K562 (cell line): ENCODE measurements at regions not wholly inside any gene's neighbourhood (a gene's known extent, or its start where the extent isn't known, plus 50 kb on each side); places are given as distances from the start of the nearest gene placed in this dataset.
A peak's percentile ranks its signal among the peaks of the same experiment; 100 is the strongest.

Experiments used
- ARID1B ChIP-seq: fragments of 450-650 bp; IDR thresholded peaks from 2 replicates; pipeline ENCODE4 v1.6.1; 2016; ENCODE audit warnings: antibody characterized with exemption, mild to moderate bottlenecking, inconsistent platforms
- ATF3 ChIP-seq, 2 experiments: fragments of 450-650 bp in 1 of 2; sonication (generic) in 1 of 2; formaldehyde crosslinking in 1 of 2; IDR thresholded peaks in 1 of 2; conservative IDR thresholded peaks in 1 of 2; 2 replicates each; pipeline versions ENCODE4 v1.6.1 to v1.8.1; 2016 to 2023; ENCODE audit warnings: mild to moderate bottlenecking in 2 of 2, moderate library complexity in 2 of 2, inconsistent platforms in 1 of 2, missing genetic modification reagents in 1 of 2
- CBFA2T2 ChIP-seq: fragments of 450-650 bp; conservative IDR thresholded peaks from 2 replicates; pipeline ENCODE4 v1.6.1; 2017; ENCODE audit warnings: mild to moderate bottlenecking
- CBFA2T3 ChIP-seq: fragments of 450-650 bp; IDR thresholded peaks from 2 replicates; pipeline ENCODE4 v1.6.1; 2017
- CCNT2 ChIP-seq: IDR thresholded peaks from 2 replicates; pipeline ENCODE4 v1.6.1; 2011; ENCODE audit warnings: borderline replicate concordance, low read depth, mild to moderate bottlenecking, moderate library complexity, mixed read lengths, low read length; ENCODE audit not compliant: insufficient read length; ENCODE audit errors: extremely low read depth
- CEBPG ChIP-seq, 3 experiments: fragments of 200-800 bp in 1 of 3; sonication (Bioruptor generic) in 1 of 3; sonication (generic) in 1 of 3; formaldehyde crosslinking in 1 of 3; IDR thresholded peaks in 2 of 3; conservative IDR thresholded peaks in 1 of 3; 2 replicates each; pipeline versions ENCODE4 v1.6.1 to v1.8.0; 2016 to 2022; ENCODE audit warnings: missing compliant biosample characterization in 2 of 3, missing genetic modification characterization in 2 of 3, mild to moderate bottlenecking in 1 of 3, missing genetic modification reagents in 1 of 3
- CXXC5 ChIP-seq: fragments of 250-450 bp; sonication (Bioruptor Pico); IDR thresholded peaks from 2 replicates; pipeline ENCODE4 v1.8.0; 2022; ENCODE audit warnings: inconsistent platforms, mild to moderate bottlenecking, moderate library complexity
- HMBOX1 ChIP-seq: sonication (generic); IDR thresholded peaks from 2 replicates; pipeline ENCODE4 v1.6.1; 2016
- KLF16 ChIP-seq: IDR thresholded peaks from 2 replicates; pipeline ENCODE4 v1.6.1; 2016; ENCODE audit warnings: antibody characterized with exemption
- LEF1 ChIP-seq: fragments of 450-650 bp; IDR thresholded peaks from 2 replicates; pipeline ENCODE4 v1.6.1; 2016; ENCODE audit warnings: mild to moderate bottlenecking
- MYC ChIP-seq, 2 experiments: fragments of 250-450 bp in 1 of 2; sonication (Bioruptor Pico) in 1 of 2; IDR thresholded peaks; 2 replicates each; pipeline versions ENCODE4 v1.5.1 to v1.6.1; 2012 to 2021; ENCODE audit warnings: low read depth in 2 of 2, borderline replicate concordance in 1 of 2, improper control_type of control experiment in 1 of 2, low read length in 1 of 2, mild to moderate bottlenecking in 1 of 2, moderate library complexity in 1 of 2
- NFIX ChIP-seq: fragments of 250-450 bp; sonication (Bioruptor Pico); IDR thresholded peaks from 2 replicates; pipeline ENCODE4 v1.4.0; 2020; ENCODE audit warnings: low read depth, mild to moderate bottlenecking, moderate library complexity
- SMARCA4 ChIP-seq: fragments of 450-650 bp; IDR thresholded peaks from 2 replicates; pipeline ENCODE4 v1.6.1; 2016
- TCF3 ChIP-seq: sonication (generic); formaldehyde crosslinking; IDR thresholded peaks from 2 replicates; pipeline ENCODE4 v1.4.0; 2020; ENCODE audit warnings: mild to moderate bottlenecking, missing genetic modification reagents
- ZEB2 ChIP-seq: fragments of 450-650 bp; IDR thresholded peaks from 2 replicates; pipeline ENCODE4 v1.6.1; 2016
- ZNF274 ChIP-seq: IDR thresholded peaks from 2 replicates; pipeline ENCODE4 v1.6.1; 2011; ENCODE audit warnings: low read depth, mild to moderate bottlenecking, low read length, moderate library complexity, borderline replicate concordance
- ZSCAN32 ChIP-seq: fragments of 450-650 bp; formaldehyde crosslinking; IDR thresholded peaks from 2 replicates; pipeline ENCODE4 v1.4.0; 2020; ENCODE audit warnings: mild to moderate bottlenecking, moderate library complexity
- TF ChIP-seq, protein P1 (sequence below): fragments of 450-650 bp; formaldehyde crosslinking; IDR thresholded peaks from 2 replicates; pipeline ENCODE4 v1.4.0; 2022; ENCODE audit warnings: mild to moderate bottlenecking, moderate library complexity
- TF ChIP-seq, protein P2 (sequence below): fragments of 150-350 bp; conservative IDR thresholded peaks from 2 replicates; pipeline ENCODE4 v1.6.1; 2014; ENCODE audit warnings: low read length

DNA sequence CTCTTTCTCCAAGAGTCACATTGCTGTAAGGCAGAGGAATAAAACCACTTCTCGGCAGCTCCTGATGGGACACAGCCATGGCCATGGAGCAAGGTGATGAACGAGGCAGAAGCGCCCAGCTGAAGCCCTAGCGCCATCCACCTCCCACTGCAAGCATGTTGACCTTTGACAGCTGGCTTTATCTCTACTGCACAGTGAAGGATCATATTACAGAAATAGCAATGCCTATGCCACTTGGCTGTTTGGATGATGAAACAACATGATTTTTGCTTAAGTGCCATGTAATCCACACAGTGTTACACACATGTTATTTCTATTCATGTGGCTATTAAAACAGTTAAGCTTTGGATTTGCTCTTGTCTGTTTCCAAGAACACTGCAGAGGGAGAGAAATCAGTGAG lies 167.7 kb downstream of the VAPA start (continued):
- TF ChIP-seq SMARCA4 (peak; percentile 44; the same call in 1 of the 2 replicates), ARID1B (peak; percentile 74), NFIX (CRISPR knock-in tag) (no peak), ZNF274 (no peak), CCNT2 (peak; percentile 47), HMBOX1 (no peak), ZEB2 (0 out of 2 replicates have a peak, but pooled peaks have one; percentile 33), ZSCAN32 (CRISPR knock-in tag) (no peak), CBFA2T2 (peak; percentile 45), MYC (IDR thresholded peaks at IDR 0.05; ENCODE audit: low read depth, low read length) (peak; percentile 62), MYC (CRISPR knock-in tag; IDR thresholded peaks at IDR 0.05; ENCODE audit: borderline replicate concordance, low read depth) (no peak), CEBPG (CRISPR knock-in tag; IDR thresholded peaks at IDR 0.05) (peak; percentile 78), CEBPG (tag; conservative IDR thresholded peaks at IDR 0.05 in 1 of 2, IDR thresholded peaks at IDR 0.05 in 1 of 2) (peak; percentile 36 to 89; a peak in 2 of 4 replicates), TCF3 (CRISPR knock-in tag) (peak; percentile 75), KLF16 (peak; percentile 49; the same call in 1 of the 2 replicates), CXXC5 (CRISPR knock-in tag) (peak; percentile 28; the same call in 1 of the 2 replicates), ATF3 (IDR thresholded peaks at IDR 0.05) (peak; percentile 86), ATF3 (CRISPR knock-in tag; conservative IDR thresholded peaks at IDR 0.05) (no peak), LEF1 (peak; percentile 60; the same call in 1 of the 2 replicates), CBFA2T3 (peak; percentile 68)
- TF ChIP-seq, protein P1, sequence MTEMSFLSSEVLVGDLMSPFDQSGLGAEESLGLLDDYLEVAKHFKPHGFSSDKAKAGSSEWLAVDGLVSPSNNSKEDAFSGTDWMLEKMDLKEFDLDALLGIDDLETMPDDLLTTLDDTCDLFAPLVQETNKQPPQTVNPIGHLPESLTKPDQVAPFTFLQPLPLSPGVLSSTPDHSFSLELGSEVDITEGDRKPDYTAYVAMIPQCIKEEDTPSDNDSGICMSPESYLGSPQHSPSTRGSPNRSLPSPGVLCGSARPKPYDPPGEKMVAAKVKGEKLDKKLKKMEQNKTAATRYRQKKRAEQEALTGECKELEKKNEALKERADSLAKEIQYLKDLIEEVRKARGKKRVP (CRISPR knock-in tag), result 0 out of 2 replicates have a peak, but pooled peaks have one; percentile 26
- TF ChIP-seq, protein P2, sequence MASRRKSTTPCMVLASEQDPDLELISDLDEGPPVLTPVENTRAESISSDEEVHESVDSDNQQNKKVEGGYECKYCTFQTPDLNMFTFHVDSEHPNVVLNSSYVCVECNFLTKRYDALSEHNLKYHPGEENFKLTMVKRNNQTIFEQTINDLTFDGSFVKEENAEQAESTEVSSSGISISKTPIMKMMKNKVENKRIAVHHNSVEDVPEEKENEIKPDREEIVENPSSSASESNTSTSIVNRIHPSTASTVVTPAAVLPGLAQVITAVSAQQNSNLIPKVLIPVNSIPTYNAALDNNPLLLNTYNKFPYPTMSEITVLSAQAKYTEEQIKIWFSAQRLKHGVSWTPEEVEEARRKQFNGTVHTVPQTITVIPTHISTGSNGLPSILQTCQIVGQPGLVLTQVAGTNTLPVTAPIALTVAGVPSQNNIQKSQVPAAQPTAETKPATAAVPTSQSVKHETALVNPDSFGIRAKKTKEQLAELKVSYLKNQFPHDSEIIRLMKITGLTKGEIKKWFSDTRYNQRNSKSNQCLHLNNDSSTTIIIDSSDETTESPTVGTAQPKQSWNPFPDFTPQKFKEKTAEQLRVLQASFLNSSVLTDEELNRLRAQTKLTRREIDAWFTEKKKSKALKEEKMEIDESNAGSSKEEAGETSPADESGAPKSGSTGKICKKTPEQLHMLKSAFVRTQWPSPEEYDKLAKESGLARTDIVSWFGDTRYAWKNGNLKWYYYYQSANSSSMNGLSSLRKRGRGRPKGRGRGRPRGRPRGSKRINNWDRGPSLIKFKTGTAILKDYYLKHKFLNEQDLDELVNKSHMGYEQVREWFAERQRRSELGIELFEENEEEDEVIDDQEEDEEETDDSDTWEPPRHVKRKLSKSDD, result no peak
